Fibroblast of pulmonary artery (primary cell): ENCODE measurements at regions not wholly inside any gene's neighbourhood (a gene's known extent, or its start where the extent isn't known, plus 50 kb on each side); places are given as distances from the start of the nearest gene placed in this dataset.

Experiments
- DNase-seq: peaks from one replicate; pipeline ENCODE4 v3.0.0-alpha.2; 2010; ENCODE audit warnings: low read depth
- H3K4me3 ChIP-seq: replicated peaks from 2 replicates; pipeline ENCODE4 v1.5.1; 2011; ENCODE audit warnings: low read depth, mild to moderate bottlenecking, control low read depth, low read length, moderate library complexity
- CTCF ChIP-seq: IDR thresholded peaks from 2 replicates; pipeline ENCODE4 v1.5.1; 2011; ENCODE audit warnings: mild to moderate bottlenecking, control low read depth, low read length, inconsistent platforms; ENCODE audit errors: missing control alignments

GRCh38 chr1:173128742-173129141, 78.0 kb upstream of the TNFSF18 start:
- TF ChIP-seq CTCF: no peak
- no peak overlapping the region for H3K4me3 ChIP-seq
- DNase-seq: no peak

- TF ChIP-seq CTCF: no peak
- no peak overlapping the region for H3K4me3 ChIP-seq
- DNase-seq: no peak
Measured at GRCh38 chr1:173127369-173128307, 76.9 kb upstream of the TNFSF18 start.

- no peak overlapping the region for H3K4me3 ChIP-seq
- peak; percentile 56 for DNase-seq
- no peak for TF ChIP-seq CTCF
Measured at GRCh38 chr1:173126421-173126820, 75.7 kb upstream of the TNFSF18 start.

GRCh38 chr1:173122958-173123852, 72.5 kb upstream of the TNFSF18 start:
- TF ChIP-seq CTCF: no peak
- peak overlapping the region; percentile 41 for H3K4me3 ChIP-seq
- peak; percentile 97 for DNase-seq

GRCh38 chr1:173122344-173122935, 71.7 kb upstream of the TNFSF18 start:
- peak; percentile 39 for DNase-seq
- no peak for TF ChIP-seq CTCF
- H3K4me3 ChIP-seq: peak overlapping the region; percentile 41

GRCh38 chr1:173118404-173118803, 67.7 kb upstream of the TNFSF18 start:
- no peak overlapping the region for H3K4me3 ChIP-seq
- TF ChIP-seq CTCF: no peak
- no peak for DNase-seq
